HepG2 (cell line): ENCODE measurements at regions not wholly inside any gene's neighbourhood (a gene's known extent, or its start where the extent isn't known, plus 50 kb on each side); places are given as distances from the start of the nearest gene placed in this dataset.
"Not testable (repeated sequence)": the region's sequence is repeated elsewhere in the genome, so short reads cannot be mapped to it uniquely, and the experiment has no call there.

ENCODE experiments used
- JUND ChIP-seq: sonication (generic); formaldehyde crosslinking; IDR thresholded peaks from 2 replicates; pipeline ENCODE4 v1.8.0; 2022; ENCODE audit warnings: mild to moderate bottlenecking, missing genetic modification reagents
- PCBP1 ChIP-seq: fragments of 200-400 bp; formaldehyde crosslinking; IDR thresholded peaks from 2 replicates; pipeline ENCODE4 v1.6.1; 2017; ENCODE audit warnings: mild to moderate bottlenecking, low read depth, low read length, borderline replicate concordance
- RNF2 ChIP-seq: fragments of 450-650 bp; conservative IDR thresholded peaks from 2 replicates; pipeline ENCODE4 v1.6.1; 2016; ENCODE audit warnings: low read depth
- SP1 ChIP-seq, 2 experiments: fragments of 450-650 bp in 1 of 2; sonication (generic) in 1 of 2; formaldehyde crosslinking in 1 of 2; IDR thresholded peaks; 2 replicates each; pipeline versions ENCODE4 v1.4.0 to v1.6.1; 2016 to 2020; ENCODE audit warnings: missing genetic modification reagents in 1 of 2
- ZNF572 ChIP-seq: sonication (generic); formaldehyde crosslinking; IDR thresholded peaks from 2 replicates; pipeline ENCODE4 v1.5.1; 2020; ENCODE audit warnings: mild to moderate bottlenecking, missing genetic modification reagents

DNA sequence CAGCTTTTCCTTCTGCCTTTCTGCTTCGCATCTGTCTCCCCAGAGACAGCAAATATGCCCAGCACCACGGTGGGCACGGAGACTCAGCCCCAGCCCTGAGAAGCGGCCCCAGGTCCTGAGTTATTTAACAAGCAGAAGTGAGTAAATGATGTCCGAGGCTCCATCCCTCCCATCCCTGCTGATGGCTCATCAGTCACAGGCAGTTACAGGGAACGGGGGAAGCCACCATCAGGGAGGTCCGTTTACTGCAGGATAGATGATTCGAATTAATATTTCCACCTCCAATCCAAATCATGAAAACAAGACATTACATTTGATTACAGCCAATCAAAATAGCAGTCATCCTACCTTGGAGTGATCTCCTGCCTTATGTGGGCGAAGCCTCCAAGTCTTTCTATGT is 358.7 kb downstream of the ADGRD1 start:
- not testable (repeated sequence) for TF ChIP-seq RNF2; SP1 (IDR thresholded peaks at IDR 0.05); SP1 (CRISPR knock-in tag; IDR thresholded peaks at IDR 0.05); ZNF572 (CRISPR knock-in tag); JUND (CRISPR knock-in tag); PCBP1
